Umbilical cord (tissue), 1 donor: ENCODE measurements at regions not wholly inside any gene's neighbourhood (a gene's known extent, or its start where the extent isn't known, plus 50 kb on each side); places are given as distances from the start of the nearest gene placed in this dataset.
A peak's percentile ranks its signal among the peaks of the same experiment; 100 is the strongest.
"Not testable (repeated sequence)": the region's sequence is repeated elsewhere in the genome, so short reads cannot be mapped to it uniquely, and the experiment has no call there.

Experiments
- DNase-seq: peaks from one replicate; pipeline ENCODE4 v3.0.0-alpha.2; 2015; ENCODE audit warnings: low spot score

- DNase-seq = no peak
These were observed 52.8 kb upstream of the SRSF6 start for GRCh38 chr20:43404878-43405277.

- DNase-seq = not testable (repeated sequence)
These were observed 56.8 kb upstream of the SRSF6 start for GRCh38 chr20:43400882-43401281.

GRCh38 chr20:43398676-43399324 lies 58.9 kb upstream of the SRSF6 start:
- DNase-seq = no peak

- no peak for DNase-seq
These were observed 60.5 kb upstream of the SRSF6 start for GRCh38 chr20:43397147-43397546.

GRCh38 chr20:43393052-43393451 lies 64.6 kb upstream of the SRSF6 start:
- DNase-seq = no peak

DNA sequence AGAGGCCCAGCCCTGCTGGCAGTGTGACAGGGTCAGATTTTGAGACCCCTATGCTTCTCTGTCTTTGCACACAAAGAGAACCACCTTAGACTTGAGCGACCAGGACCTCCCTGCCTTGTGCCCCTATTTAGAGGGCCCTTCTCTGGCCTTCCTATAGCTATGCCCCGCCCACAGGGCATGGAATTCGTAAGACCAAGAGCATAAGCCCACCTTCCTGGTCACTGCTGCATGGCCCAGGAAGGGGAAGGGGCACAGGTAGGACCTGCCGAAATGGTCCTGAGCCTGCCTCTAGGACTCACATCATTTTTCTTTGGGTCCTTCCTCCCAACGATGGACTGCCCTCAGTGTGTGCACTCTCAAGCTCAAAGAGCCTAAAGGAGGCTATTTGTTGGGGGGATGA lies 65.1 kb upstream of the SRSF6 start:
- no peak for DNase-seq

- DNase-seq = no peak
These were observed 67.7 kb upstream of the SRSF6 start for GRCh38 chr20:43389839-43390626.

GRCh38 chr20:43389211-43389610 lies 68.5 kb upstream of the SRSF6 start:
- peak; percentile 51 for DNase-seq

GRCh38 chr20:43388268-43389002 lies 69.3 kb upstream of the SRSF6 start:
- DNase-seq = peak; percentile 33

- DNase-seq = no peak
These were observed 70.0 kb upstream of the SRSF6 start for GRCh38 chr20:43387737-43388136.

DNA sequence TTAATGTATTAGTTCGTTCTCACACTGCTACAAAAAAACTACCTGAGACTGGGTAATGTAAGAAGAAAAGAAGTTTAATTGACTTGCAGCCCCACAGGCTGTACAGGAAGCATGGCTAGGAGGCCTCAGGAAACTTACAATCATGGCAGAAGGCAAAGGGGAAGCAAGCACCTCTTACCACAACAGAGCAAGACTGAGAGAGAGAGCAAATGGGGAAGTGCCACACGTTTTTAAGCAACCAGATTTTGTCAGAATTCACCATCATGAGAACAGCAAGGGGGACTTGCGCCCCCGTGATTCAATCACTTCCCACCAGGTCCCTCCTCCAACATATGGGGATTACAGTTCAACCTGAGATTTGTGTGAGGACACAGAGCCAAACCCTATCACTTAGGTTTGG lies 70.8 kb upstream of the SRSF6 start:
- DNase-seq = no peak

GRCh38 chr20:43385914-43386313 lies 71.8 kb upstream of the SRSF6 start:
- DNase-seq = no peak

DNA sequence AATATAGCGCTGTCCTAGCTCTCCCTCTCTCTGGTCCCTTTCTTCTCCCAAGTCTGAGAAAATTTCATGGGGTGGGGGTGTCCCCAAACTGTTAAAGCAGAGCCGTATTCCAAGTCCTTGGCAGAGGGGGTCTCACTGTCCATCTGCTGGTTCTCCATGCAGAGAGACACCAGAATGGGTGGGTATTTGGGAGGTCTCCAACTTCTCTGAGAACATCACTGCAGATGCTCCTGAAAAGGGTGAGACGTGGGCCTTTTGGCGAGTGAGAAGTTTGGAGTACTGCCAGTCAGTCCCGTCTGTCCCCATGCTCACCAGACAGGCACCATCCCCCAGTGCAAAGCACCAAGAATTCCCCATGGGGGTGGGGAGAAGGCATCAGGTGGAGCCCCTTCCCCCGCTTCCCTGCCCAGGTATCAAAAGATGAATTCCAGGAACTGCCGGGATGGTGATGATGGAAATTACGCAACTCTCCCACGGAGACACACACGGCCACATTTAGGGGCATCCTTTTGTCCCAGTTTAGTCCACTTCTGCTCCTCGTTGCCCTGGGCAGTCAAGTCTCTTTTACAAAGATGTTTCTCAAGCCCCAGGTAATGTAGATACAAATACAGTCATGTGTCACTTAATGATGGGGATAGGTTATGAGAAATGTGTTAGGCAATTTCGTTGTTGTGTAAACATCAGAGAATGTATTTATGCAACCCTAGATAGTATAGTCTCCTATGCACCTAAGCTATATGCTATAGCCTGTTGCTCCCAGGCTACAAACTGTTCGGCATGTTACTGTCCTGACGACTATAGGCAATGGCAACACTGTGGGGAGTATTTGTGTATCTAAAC lies 73.4 kb upstream of the SRSF6 start:
- DNase-seq = no peak

- DNase-seq = no peak
These were observed 74.5 kb upstream of the SRSF6 start for GRCh38 chr20:43383026-43383795.

DNA sequence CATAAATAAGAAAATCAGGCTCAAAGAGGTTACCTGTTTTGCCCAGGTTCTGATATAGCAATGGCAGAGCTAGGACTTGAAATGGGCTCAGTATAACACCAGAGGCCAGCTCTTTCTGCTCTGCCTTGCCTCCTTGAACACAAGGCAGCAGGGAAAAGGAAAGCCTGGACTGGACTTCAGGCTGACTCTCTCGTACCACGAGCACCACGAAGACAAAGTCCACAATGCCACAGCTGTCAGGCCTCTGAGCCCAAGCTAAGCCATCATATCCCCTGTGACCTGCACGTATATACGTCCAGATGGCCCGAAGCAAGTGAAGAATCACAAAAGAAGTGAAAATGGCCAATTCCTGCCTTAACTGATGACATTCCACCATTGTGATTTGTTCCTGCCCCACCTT lies 75.6 kb upstream of the SRSF6 start:
- DNase-seq = not testable (repeated sequence)

DNA sequence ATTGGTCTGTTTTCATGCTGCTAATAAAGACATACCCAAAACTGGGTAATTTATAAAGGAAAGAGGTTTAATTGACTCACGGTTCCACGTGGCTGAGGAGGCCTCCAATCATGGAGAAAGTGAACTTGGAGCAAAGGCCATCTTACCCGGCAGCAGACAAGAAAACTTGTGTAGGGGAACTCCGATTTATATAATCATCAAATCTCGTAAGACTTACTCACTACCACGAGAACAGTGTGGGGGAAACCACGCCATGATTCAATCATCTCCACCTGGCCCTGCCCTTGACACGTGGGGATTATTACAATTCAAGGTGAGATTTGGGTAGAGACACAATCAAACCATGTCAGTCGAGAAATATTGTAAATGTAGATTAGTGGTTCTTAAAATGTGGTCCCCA lies 76.2 kb upstream of the SRSF6 start:
- DNase-seq = not testable (repeated sequence)

DNA sequence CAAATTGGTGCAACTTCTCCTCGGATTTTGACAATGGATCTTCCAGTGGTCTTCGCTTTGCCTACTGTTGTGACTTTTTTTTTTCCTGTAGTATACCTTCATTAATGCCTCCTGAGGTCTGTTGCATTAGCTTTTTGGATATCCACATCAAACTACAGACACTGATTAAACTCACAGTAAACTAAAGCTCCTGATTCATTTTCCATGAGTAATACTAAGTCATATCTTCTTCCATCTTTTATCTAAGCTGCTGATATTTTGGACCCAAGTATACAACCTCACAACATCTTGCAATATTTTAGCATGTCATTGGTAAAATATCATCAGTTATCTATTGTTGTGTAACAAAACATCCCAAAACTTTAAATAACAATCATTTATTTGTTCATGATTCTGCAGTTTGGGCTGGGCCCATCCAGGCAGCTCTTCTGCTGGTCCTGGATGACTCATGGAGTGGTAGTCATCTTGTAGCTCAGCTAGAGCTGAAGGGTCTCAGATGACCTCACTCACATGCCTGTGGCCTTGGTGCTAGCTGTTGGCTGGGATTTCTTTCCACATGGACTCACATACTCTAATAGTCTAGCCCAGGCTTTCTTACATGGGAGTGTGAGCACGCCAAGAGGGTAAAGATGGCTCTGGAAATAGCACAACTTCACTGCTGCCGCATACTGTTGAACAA lies 78.3 kb upstream of the SRSF6 start:
- no peak for DNase-seq

- DNase-seq = no peak
These were observed 80.9 kb upstream of the SRSF6 start for GRCh38 chr20:43376831-43377230.

DNA sequence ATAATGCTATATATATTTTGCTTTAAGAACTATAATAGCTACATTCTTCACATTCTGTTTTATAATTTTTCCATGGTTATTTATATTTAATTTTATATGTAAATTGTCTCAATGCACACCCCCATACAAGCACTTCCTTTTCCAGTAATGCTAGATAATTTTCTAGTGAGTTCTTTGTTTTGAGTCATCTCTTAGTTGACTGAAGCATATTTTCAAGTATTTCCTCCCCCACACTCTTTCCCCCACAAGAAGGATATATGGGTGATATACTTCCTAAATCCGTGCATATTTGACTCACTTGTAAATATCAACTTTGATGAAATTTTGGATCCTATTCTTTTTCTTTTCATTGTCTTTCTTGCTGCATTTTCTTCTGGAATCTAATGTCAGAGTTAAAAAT lies 82.1 kb upstream of the SRSF6 start:
- no peak for DNase-seq

DNA sequence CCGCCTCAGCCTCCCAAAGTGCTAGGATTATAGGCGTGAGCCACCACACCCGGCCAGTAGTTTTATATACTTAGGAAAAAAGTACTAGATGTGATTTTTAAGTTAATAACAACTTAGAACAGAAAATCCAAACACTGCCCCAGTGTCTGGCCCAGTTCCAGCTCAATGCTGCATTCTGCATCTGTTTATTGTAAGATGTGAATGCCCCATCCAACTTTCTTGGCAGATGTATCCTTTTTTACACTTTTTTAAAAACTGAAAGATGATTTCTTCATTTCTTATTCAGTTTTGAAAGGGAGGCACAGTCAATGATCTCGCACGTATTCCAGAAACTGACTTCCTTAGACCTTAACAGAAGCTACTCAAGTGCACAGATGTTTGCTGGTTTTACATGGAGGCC lies 85.6 kb upstream of the SRSF6 start:
- peak; percentile 82 for DNase-seq
